ENCODE measurements at regions not wholly inside any gene's neighbourhood (a gene's known extent, or its start where the extent isn't known, plus 50 kb on each side); places are given as distances from the start of the nearest gene placed in this dataset.

- TF ChIP-seq BCL3 (IDR thresholded peaks at IDR 0.05; ENCODE audit: borderline replicate concordance, insufficient read depth, low read depth, low read length, poor library complexity, severe bottlenecking), result no peak
- no peak for TF ChIP-seq POLR2AphosphoS5 (IDR thresholded peaks at IDR 0.05; ENCODE audit: low read length)
- TF ChIP-seq GABPA (IDR thresholded peaks at IDR 0.05; ENCODE audit: low read depth), result no peak
- no peak for TF ChIP-seq JUND (IDR thresholded peaks at IDR 0.05; ENCODE audit: low read depth, low read length)
These were observed 84.9 kb upstream of the CARMIL1 start (continued) for GRCh38 chr6:25194172-25194678.

DNA sequence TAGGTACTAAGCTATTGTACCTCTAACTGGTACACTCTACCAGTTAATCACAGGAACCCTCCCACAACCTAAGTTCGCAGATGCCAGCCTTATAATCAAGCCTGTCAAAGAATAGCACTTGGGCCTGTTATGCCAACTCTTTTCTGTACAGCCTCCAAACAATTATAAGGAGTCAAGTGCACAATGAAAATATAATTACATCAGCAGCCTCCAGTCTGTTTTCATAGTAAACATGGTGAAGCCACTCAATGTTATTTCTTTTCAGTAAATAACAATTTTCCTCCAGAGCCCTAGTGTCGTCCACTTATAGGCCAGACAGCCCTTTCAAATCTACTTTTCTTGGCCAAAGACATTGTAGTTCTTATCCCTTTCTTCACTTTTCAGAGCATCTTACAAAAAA is 82.7 kb upstream of the CARMIL1 start:
- intact Hi-C loops (cut with micrococcal nuclease; ENCODE audit: unreplicated experiment) (no loop called here), in situ Hi-C loops (cut with MboI) (no loop called here)
- H3K36me3 ChIP-seq (ENCODE audit: control insufficient read depth in 2 of 2, insufficient read depth in 2 of 2, low read length in 1 of 2), result no peaks in the 10 kb centered on the region
- H3K9me3 ChIP-seq (replicated peaks; ENCODE audit: control insufficient read depth, insufficient read depth, low read length), result no peaks in the 10 kb centered on the region; the same call in 2 of the 3 replicates
- H3K27me3 ChIP-seq (replicated peaks in 1 of 2; ENCODE audit: control insufficient read depth in 2 of 2, insufficient read depth in 2 of 2, low read length in 1 of 2), result peaks cover 0 to 3% of the 10 kb centered on the region in 2 experiments; a peak in 2 of 4 replicates
- no peak overlapping the region for H3K9ac ChIP-seq (ENCODE audit: control insufficient read depth, insufficient read depth, low read length)
- H4K20me1 ChIP-seq (ENCODE audit: control insufficient read depth, insufficient read depth), result no peaks in the 10 kb centered on the region
- H3K4me2 ChIP-seq (ENCODE audit: control insufficient read depth, insufficient read depth), result no peak overlapping the region
- SMC1A ChIA-PET (ENCODE audit: uncharacterized antibody, unreplicated experiment), result no interaction called here
- FAIRE-seq, result no peak
- ATAC-seq, result no peak
- BruUV-seq (replicated peaks), result no TSS peak
- no peaks in the 10 kb centered on the region for H3K4me1 ChIP-seq (ENCODE audit: control insufficient read depth, insufficient read depth, low read length)
- H2AFZ ChIP-seq (ENCODE audit: control insufficient read depth, low read depth, low read length), result no peak overlapping the region
- POLR2A ChIA-PET, result no interaction called here
- RAD21 ChIA-PET (ENCODE audit: unreplicated experiment), result no interaction called here
- H3K27ac ChIP-seq (ENCODE audit: control insufficient read depth, insufficient read depth), result no peak overlapping the region
- no peaks in the 10 kb centered on the region for H3K79me2 ChIP-seq (ENCODE audit: control insufficient read depth, insufficient read depth, low read length)
- no peak overlapping the region for H3K4me3 ChIP-seq
- TF ChIP-seq NFYA (IDR thresholded peaks at IDR 0.05; ENCODE audit: borderline replicate concordance, low read depth, low read length) (no peak), TCF12 (IDR thresholded peaks at IDR 0.05; ENCODE audit: low read depth, low read length) (no peak), SMAD1 (IDR thresholded peaks at IDR 0.05; ENCODE audit: low read depth, partially characterized antibody) (no peak), SREBF2 (IDR thresholded peaks at IDR 0.05; ENCODE audit: low read length) (no peak), BCL11A (IDR thresholded peaks at IDR 0.05; ENCODE audit: low read depth, low read length) (no peak), FOS (IDR thresholded peaks at IDR 0.05; ENCODE audit: borderline replicate concordance, extremely low read depth, insufficient read length) (no peak), IKZF2 (IDR thresholded peaks at IDR 0.05) (no peak), SIN3A (IDR thresholded peaks at IDR 0.05; ENCODE audit: low read depth, low read length) (no peak), BMI1 (IDR thresholded peaks at IDR 0.05; ENCODE audit: borderline replicate concordance) (no peak), HCFC1 (IDR thresholded peaks at IDR 0.05; ENCODE audit: low read length) (no peak), LARP7 (IDR thresholded peaks at IDR 0.05) (no peak), CEBPB (IDR thresholded peaks at IDR 0.05; ENCODE audit: borderline replicate concordance in 1 of 2, low read depth in 2 of 2, low read length in 2 of 2) (no peak), EZH2 (IDR thresholded peaks at IDR 0.05; ENCODE audit: borderline replicate concordance, control insufficient read depth, low read depth, low read length) (no peak)
- TF ChIP-seq, protein P1, sequence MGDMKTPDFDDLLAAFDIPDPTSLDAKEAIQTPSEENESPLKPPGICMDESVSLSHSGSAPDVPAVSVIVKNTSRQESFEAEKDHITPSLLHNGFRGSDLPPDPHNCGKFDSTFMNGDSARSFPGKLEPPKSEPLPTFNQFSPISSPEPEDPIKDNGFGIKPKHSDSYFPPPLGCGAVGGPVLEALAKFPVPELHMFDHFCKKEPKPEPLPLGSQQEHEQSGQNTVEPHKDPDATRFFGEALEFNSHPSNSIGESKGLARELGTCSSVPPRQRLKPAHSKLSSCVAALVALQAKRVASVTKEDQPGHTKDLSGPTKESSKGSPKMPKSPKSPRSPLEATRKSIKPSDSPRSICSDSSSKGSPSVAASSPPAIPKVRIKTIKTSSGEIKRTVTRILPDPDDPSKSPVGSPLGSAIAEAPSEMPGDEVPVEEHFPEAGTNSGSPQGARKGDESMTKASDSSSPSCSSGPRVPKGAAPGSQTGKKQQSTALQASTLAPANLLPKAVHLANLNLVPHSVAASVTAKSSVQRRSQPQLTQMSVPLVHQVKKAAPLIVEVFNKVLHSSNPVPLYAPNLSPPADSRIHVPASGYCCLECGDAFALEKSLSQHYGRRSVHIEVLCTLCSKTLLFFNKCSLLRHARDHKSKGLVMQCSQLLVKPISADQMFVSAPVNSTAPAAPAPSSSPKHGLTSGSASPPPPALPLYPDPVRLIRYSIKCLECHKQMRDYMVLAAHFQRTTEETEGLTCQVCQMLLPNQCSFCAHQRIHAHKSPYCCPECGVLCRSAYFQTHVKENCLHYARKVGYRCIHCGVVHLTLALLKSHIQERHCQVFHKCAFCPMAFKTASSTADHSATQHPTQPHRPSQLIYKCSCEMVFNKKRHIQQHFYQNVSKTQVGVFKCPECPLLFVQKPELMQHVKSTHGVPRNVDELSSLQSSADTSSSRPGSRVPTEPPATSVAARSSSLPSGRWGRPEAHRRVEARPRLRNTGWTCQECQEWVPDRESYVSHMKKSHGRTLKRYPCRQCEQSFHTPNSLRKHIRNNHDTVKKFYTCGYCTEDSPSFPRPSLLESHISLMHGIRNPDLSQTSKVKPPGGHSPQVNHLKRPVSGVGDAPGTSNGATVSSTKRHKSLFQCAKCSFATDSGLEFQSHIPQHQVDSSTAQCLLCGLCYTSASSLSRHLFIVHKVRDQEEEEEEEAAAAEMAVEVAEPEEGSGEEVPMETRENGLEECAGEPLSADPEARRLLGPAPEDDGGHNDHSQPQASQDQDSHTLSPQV (IDR thresholded peaks at IDR 0.05), result no peak
- CTCF ChIA-PET, result interaction anchor here (1.8 kb wide), 1 partner anchor 27 kb away, joined by 4 read pairs; no protein-coding TSS in a partner anchor
- DNase-seq (ENCODE audit: low read depth, low spot score), result no peak
- WGBS (ENCODE audit: insufficient coverage, insufficient replicate concordance, low lambda C conversion rate, missing lambda C conversion rate), result 0% methylated on average over 2 of the region's 2 CpGs

Measured in GM12878 (cell line).